Left forelimb (tissue), 1 donor: ENCODE measurements at regions not wholly inside any gene's neighbourhood (a gene's known extent, or its start where the extent isn't known, plus 50 kb on each side); places are given as distances from the start of the nearest gene placed in this dataset.

Experiments
- DNase-seq: peaks from one replicate; pipeline ENCODE4 v3.0.0-alpha.2; 2018; ENCODE audit warnings: low spot score

GRCh38 chr2:100192825-100193224, 50.4 kb upstream of the AFF3 start:
- no peak for DNase-seq

- DNase-seq: no peak
These were observed 49.9 kb upstream of the AFF3 start for GRCh38 chr2:100192300-100192699.
